ENCODE measurements at regions not wholly inside any gene's neighbourhood (a gene's known extent, or its start where the extent isn't known, plus 50 kb on each side); places are given as distances from the start of the nearest gene placed in this dataset.

DNA sequence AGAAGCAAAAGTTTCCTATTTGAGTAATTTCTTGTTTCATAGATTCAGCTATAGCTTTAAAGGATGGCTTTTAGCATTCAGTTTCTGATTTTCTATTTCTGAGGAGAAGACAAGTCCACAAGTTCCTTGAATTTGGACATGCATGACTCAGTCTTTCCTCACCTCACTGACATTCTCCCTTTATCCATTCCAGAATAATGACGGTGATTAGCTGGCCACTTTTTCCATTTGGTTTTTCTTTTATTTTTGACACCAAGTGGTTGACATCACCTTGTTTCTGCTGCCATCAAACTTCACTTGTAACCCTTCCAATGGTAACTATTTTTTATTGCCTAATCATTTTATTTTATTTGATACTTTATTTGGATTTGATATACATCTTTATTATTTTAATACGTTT lies 404.4 kb upstream of the KCNMB2 start:
- peaks cover 0 to 9% (median 0%) of the 10 kb centered on the region in 12 donors for H3K4me1 ChIP-seq
- H3K9me3 ChIP-seq = no peaks in the 10 kb centered on the region
- H3K27ac ChIP-seq = no peak overlapping the region
- TF ChIP-seq POLR2A (IDR thresholded peaks at IDR 0.05) = no peak
- TF ChIP-seq, protein P1, sequence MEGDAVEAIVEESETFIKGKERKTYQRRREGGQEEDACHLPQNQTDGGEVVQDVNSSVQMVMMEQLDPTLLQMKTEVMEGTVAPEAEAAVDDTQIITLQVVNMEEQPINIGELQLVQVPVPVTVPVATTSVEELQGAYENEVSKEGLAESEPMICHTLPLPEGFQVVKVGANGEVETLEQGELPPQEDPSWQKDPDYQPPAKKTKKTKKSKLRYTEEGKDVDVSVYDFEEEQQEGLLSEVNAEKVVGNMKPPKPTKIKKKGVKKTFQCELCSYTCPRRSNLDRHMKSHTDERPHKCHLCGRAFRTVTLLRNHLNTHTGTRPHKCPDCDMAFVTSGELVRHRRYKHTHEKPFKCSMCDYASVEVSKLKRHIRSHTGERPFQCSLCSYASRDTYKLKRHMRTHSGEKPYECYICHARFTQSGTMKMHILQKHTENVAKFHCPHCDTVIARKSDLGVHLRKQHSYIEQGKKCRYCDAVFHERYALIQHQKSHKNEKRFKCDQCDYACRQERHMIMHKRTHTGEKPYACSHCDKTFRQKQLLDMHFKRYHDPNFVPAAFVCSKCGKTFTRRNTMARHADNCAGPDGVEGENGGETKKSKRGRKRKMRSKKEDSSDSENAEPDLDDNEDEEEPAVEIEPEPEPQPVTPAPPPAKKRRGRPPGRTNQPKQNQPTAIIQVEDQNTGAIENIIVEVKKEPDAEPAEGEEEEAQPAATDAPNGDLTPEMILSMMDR (IDR thresholded peaks at IDR 0.05) = no peak
- no peak for DNase-seq
- H3K27me3 ChIP-seq = no peaks in the 10 kb centered on the region
- H3K4me3 ChIP-seq = no peak overlapping the region
- 35 to 61% (median 45%) methylated on average over 2 of the region's 2 CpGs for whole genome bisulfite sequencing, 4 donors
- H3K36me3 ChIP-seq = no peaks in the 10 kb centered on the region
- ATAC-seq = peak in 1 of 4 donors; percentile 72
- intact Hi-C loops (cut with DNase I) = no loop called here

DNA sequence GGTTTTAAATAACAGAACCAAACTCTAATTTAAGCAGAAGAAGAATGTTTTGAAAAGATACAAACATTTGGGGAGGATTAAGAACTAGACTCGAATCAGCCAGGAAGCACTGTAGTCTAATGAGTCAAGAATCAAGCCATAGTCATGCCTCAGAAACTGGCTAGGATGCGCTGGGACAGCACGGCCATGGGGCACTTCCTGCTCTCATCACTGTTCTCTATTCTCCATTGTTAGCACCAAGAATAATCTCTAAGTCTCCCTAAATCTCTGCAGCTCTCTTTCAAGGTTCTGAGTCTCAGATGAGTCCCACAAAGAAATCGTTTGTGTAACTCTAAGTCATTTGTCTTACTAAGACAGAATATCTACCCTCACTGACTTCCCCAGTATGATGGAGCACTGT lies 399.0 kb upstream of the KCNMB2 start:
- no peak for DNase-seq
- no peak overlapping the region for H3K27ac ChIP-seq
- H3K4me1 ChIP-seq = peaks cover 0 to 9% (median 0%) of the 10 kb centered on the region in 12 donors
- H3K9me3 ChIP-seq = peaks cover 0 to 5% (median 0%) of the 10 kb centered on the region in 12 donors
- no peak overlapping the region for H3K4me3 ChIP-seq
- no peaks in the 10 kb centered on the region for H3K36me3 ChIP-seq
- WGBS, 4 donors = 75 to 85% (median 80%) methylated on average over 4 of the region's 4 CpGs
- TF ChIP-seq POLR2A (IDR thresholded peaks at IDR 0.05) = no peak
- TF ChIP-seq, protein P1 (IDR thresholded peaks at IDR 0.05) = no peak
- H3K27me3 ChIP-seq = no peaks in the 10 kb centered on the region
- no peak for ATAC-seq
- intact Hi-C loops (cut with DNase I) = no loop called here

DNA sequence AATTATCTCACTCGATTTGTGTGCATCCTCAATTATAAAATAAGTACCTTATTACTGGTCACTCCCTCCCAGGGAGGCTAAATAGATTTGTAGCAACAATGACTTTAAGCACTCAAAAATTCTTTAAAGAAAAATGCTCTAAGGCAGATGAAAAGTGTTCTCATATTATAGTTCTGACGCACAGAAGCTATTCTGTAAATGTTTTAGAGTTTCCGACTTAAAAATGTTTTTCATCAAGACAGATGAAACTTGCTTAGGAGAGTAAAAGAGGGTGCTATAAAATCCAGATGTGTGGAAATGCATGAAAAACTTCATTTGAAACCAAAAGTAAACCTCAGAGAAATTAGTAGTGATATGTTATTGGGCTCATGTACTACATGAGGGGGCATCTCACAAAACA lies 398.4 kb upstream of the KCNMB2 start:
- intact Hi-C loops (cut with DNase I) = no loop called here
- ATAC-seq (no peak), DNase-seq (no peak)
- TF ChIP-seq, protein P1 (IDR thresholded peaks at IDR 0.05) = no peak
- no peak for TF ChIP-seq POLR2A (IDR thresholded peaks at IDR 0.05)
- Histone ChIP-seq H3K4me1 (peaks cover 0 to 9% (median 0%) of the 10 kb centered on the region in 12 donors), H3K4me3 (no peak overlapping the region), H3K27ac (no peak overlapping the region), H3K9me3 (peaks cover 0 to 5% (median 0%) of the 10 kb centered on the region in 12 donors), H3K27me3 (no peaks in the 10 kb centered on the region), H3K36me3 (no peaks in the 10 kb centered on the region)
- WGBS, 4 donors = 89 to 98% (median 92%) methylated on average over 3 of the region's 3 CpGs

DNA sequence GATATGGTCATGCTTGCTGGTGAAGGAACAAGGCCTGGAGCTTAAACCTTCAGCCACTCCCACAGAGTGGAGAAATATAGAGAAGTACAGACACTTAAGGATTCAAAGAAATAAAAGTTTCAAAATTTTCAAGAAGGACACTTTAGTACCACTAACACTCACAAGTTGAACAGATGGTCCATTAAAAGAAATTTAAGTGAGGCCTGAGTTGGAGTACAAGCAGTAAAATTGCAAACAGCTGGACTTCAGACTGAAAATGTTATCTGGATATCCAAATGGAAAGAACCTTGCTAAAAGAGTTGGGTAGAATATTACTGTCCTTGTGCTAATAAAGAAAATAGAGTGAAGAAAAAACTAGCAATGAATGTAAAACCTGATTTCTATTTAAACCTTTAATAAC lies 397.1 kb upstream of the KCNMB2 start:
- Histone ChIP-seq H3K36me3 (no peaks in the 10 kb centered on the region), H3K4me1 (peaks cover 0 to 9% (median 0%) of the 10 kb centered on the region in 12 donors), H3K9me3 (peaks cover 0 to 5% (median 0%) of the 10 kb centered on the region in 12 donors), H3K4me3 (no peak overlapping the region), H3K27me3 (no peaks in the 10 kb centered on the region), H3K27ac (no peak overlapping the region)
- DNase-seq (no peak), ATAC-seq (no peak)
- no peak for TF ChIP-seq POLR2A (IDR thresholded peaks at IDR 0.05)
- TF ChIP-seq, protein P1 (IDR thresholded peaks at IDR 0.05) = no peak
- intact Hi-C loops (cut with DNase I) = no loop called here

Measured in heart left ventricle (tissue), 16 donors.